ENCODE measurements at regions not wholly inside any gene's neighbourhood (a gene's known extent, or its start where the extent isn't known, plus 50 kb on each side); places are given as distances from the start of the nearest gene placed in this dataset.

GRCh38 chr17:13947499-13947898 lies 121.8 kb upstream of the COX10 start:
- no peaks in the 10 kb centered on the region for H3K27me3 Mint-ChIP-seq (ENCODE audit: low read depth, unreplicated experiment)
- Histone ChIP-seq H4K20me1 (ENCODE audit: insufficient read depth, low read length) (no peaks in the 10 kb centered on the region), H3K4me2 (ENCODE audit: low read length) (no peak overlapping the region), H3K4me3 (ENCODE audit: insufficient read depth, low read depth, low read length) (no peak overlapping the region), H3K9me3 (ENCODE audit: insufficient read depth, low read depth, low read length) (no peaks in the 10 kb centered on the region), H2AFZ (ENCODE audit: low read depth, low read length) (no peak overlapping the region), H3K4me1 (ENCODE audit: insufficient read depth, low read length) (no peaks in the 10 kb centered on the region), H3K36me3 (ENCODE audit: insufficient read depth, low read length) (no peaks in the 10 kb centered on the region), H3K79me2 (ENCODE audit: insufficient read depth, low read length) (no peaks in the 10 kb centered on the region), H3K27me3 (ENCODE audit: insufficient read depth, low read length) (no peaks in the 10 kb centered on the region), H3K9ac (ENCODE audit: low read length) (no peak overlapping the region), H3K27ac (ENCODE audit: low read depth, low read length) (no peak overlapping the region)
- no peak overlapping the region for H3K4me3 Mint-ChIP-seq (ENCODE audit: unreplicated experiment)
- H3K36me3 Mint-ChIP-seq (ENCODE audit: low read depth, unreplicated experiment) = no peaks in the 10 kb centered on the region
- no peak for TF ChIP-seq CTCF (IDR thresholded peaks at IDR 0.05; ENCODE audit: insufficient read depth, low read depth, low read length)
- TF ChIP-seq EZH2 (IDR thresholded peaks at IDR 0.05; ENCODE audit: insufficient read depth, low read length) = no peak
- FAIRE-seq (no peak), DNase-seq (ENCODE audit: low read depth) (peak; percentile 36)
- H3K27ac Mint-ChIP-seq (ENCODE audit: unreplicated experiment) = no peak overlapping the region
- H3K9me3 Mint-ChIP-seq (ENCODE audit: unreplicated experiment) = no peaks in the 10 kb centered on the region
- H3K4me1 Mint-ChIP-seq (ENCODE audit: low read depth, unreplicated experiment) = no peaks in the 10 kb centered on the region

- Histone ChIP-seq H3K9ac (ENCODE audit: low read length) (no peak overlapping the region), H4K20me1 (ENCODE audit: insufficient read depth, low read length) (no peaks in the 10 kb centered on the region), H3K9me3 (ENCODE audit: insufficient read depth, low read depth, low read length) (no peaks in the 10 kb centered on the region), H3K4me1 (ENCODE audit: insufficient read depth, low read length) (no peaks in the 10 kb centered on the region), H3K4me2 (ENCODE audit: low read length) (no peak overlapping the region), H3K4me3 (ENCODE audit: insufficient read depth, low read depth, low read length) (no peak overlapping the region), H3K79me2 (ENCODE audit: insufficient read depth, low read length) (no peaks in the 10 kb centered on the region), H3K27me3 (ENCODE audit: insufficient read depth, low read length) (no peaks in the 10 kb centered on the region), H3K27ac (ENCODE audit: low read depth, low read length) (no peak overlapping the region), H3K36me3 (ENCODE audit: insufficient read depth, low read length) (no peaks in the 10 kb centered on the region), H2AFZ (ENCODE audit: low read depth, low read length) (no peak overlapping the region)
- FAIRE-seq (no peak), DNase-seq (ENCODE audit: low read depth) (no peak)
- Mint-ChIP-seq H3K9me3 (ENCODE audit: unreplicated experiment) (no peaks in the 10 kb centered on the region), H3K27me3 (ENCODE audit: low read depth, unreplicated experiment) (no peaks in the 10 kb centered on the region), H3K4me1 (ENCODE audit: low read depth, unreplicated experiment) (no peaks in the 10 kb centered on the region), H3K36me3 (ENCODE audit: low read depth, unreplicated experiment) (no peaks in the 10 kb centered on the region), H3K27ac (ENCODE audit: unreplicated experiment) (no peak overlapping the region), H3K4me3 (ENCODE audit: unreplicated experiment) (no peak overlapping the region)
- TF ChIP-seq EZH2 (IDR thresholded peaks at IDR 0.05; ENCODE audit: insufficient read depth, low read length) (no peak), CTCF (IDR thresholded peaks at IDR 0.05; ENCODE audit: insufficient read depth, low read depth, low read length) (no peak)
These were observed 117.1 kb upstream of the COX10 start for GRCh38 chr17:13952009-13952750.

DNA sequence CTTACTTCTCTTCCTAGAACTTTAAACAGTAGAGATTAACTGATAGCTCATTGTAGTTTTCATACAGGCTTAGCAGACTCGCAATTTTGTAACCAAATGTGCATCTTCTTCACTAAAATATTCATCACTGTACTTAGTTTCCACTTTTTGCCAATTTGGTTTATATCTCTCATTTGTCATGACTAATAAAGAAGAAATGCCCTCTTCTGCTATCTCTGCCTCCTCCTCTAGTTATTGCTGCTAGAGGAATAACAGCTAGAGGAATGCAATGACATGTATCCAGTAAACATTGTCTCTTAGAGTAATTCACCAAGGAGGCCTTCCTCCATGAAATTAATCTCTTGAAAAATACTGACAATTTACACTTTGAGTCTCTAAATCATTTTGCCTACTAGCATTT lies 115.5 kb upstream of the COX10 start:
- Histone ChIP-seq H3K9ac (ENCODE audit: low read length) (no peak overlapping the region), H3K4me3 (ENCODE audit: insufficient read depth, low read depth, low read length) (no peak overlapping the region), H3K27ac (ENCODE audit: low read depth, low read length) (no peak overlapping the region), H3K36me3 (ENCODE audit: insufficient read depth, low read length) (no peaks in the 10 kb centered on the region), H3K4me2 (ENCODE audit: low read length) (no peak overlapping the region), H3K4me1 (ENCODE audit: insufficient read depth, low read length) (no peaks in the 10 kb centered on the region), H4K20me1 (ENCODE audit: insufficient read depth, low read length) (no peaks in the 10 kb centered on the region), H3K79me2 (ENCODE audit: insufficient read depth, low read length) (no peaks in the 10 kb centered on the region), H3K27me3 (ENCODE audit: insufficient read depth, low read length) (no peaks in the 10 kb centered on the region), H3K9me3 (ENCODE audit: insufficient read depth, low read depth, low read length) (no peaks in the 10 kb centered on the region), H2AFZ (ENCODE audit: low read depth, low read length) (no peak overlapping the region)
- H3K27ac Mint-ChIP-seq (ENCODE audit: unreplicated experiment) = no peak overlapping the region
- no peaks in the 10 kb centered on the region for H3K27me3 Mint-ChIP-seq (ENCODE audit: low read depth, unreplicated experiment)
- no peak for TF ChIP-seq CTCF (IDR thresholded peaks at IDR 0.05; ENCODE audit: insufficient read depth, low read depth, low read length)
- no peak for TF ChIP-seq EZH2 (IDR thresholded peaks at IDR 0.05; ENCODE audit: insufficient read depth, low read length)
- H3K36me3 Mint-ChIP-seq (ENCODE audit: low read depth, unreplicated experiment) = no peaks in the 10 kb centered on the region
- FAIRE-seq = peak; percentile 77
- H3K4me1 Mint-ChIP-seq (ENCODE audit: low read depth, unreplicated experiment) = no peaks in the 10 kb centered on the region
- no peaks in the 10 kb centered on the region for H3K9me3 Mint-ChIP-seq (ENCODE audit: unreplicated experiment)
- H3K4me3 Mint-ChIP-seq (ENCODE audit: unreplicated experiment) = no peak overlapping the region
- peak; percentile 44 for DNase-seq (ENCODE audit: low read depth)
